GM23338 (cell line): ENCODE measurements at regions not wholly inside any gene's neighbourhood (a gene's known extent, or its start where the extent isn't known, plus 50 kb on each side); places are given as distances from the start of the nearest gene placed in this dataset.

Experiments
- ATAC-seq: fragments of 200-7000 bp; cut with Tn5 transposase; 3 replicates; pipeline ENCODE4 v1.9.1; 2020
- DNase-seq: peaks from one replicate; pipeline ENCODE4 v3.0.0-alpha.2; 2015; ENCODE audit warnings: low spot score
- H2AFZ ChIP-seq: fragments of 200-600 bp; sonication (generic); 2 replicates; pipeline ENCODE4 v1.8.0; 2016; ENCODE audit warnings: antibody characterized with exemption, mild to moderate bottlenecking, moderate library complexity
- H3F3A ChIP-seq: fragments of 200-600 bp; sonication (generic); replicated peaks from 2 replicates; pipeline ENCODE4 v1.8.0; 2017; ENCODE audit warnings: antibody characterized with exemption, mixed run types, low read depth
- H3K27ac ChIP-seq: fragments of 200-600 bp; sonication (generic); 2 replicates; pipeline ENCODE4 v1.6.1; 2016; ENCODE audit warnings: low read depth
- H3K27me3 ChIP-seq: fragments of 200-600 bp; sonication (generic); 2 replicates; pipeline ENCODE4 v1.8.0; 2016; ENCODE audit warnings: mild to moderate bottlenecking, mixed run types, moderate library complexity; ENCODE audit not compliant: insufficient read depth
- H3K36me3 ChIP-seq: fragments of 200-600 bp; sonication (generic); 2 replicates; pipeline ENCODE4 v1.8.0; 2016; ENCODE audit warnings: mild to moderate bottlenecking; ENCODE audit not compliant: insufficient read depth
- H3K4me1 ChIP-seq: fragments of 200-600 bp; sonication (generic); 2 replicates; pipeline ENCODE4 v1.8.0; 2016; ENCODE audit warnings: mild to moderate bottlenecking, moderate library complexity; ENCODE audit not compliant: insufficient read depth
- H3K4me2 ChIP-seq: fragments of 200-600 bp; sonication (generic); 2 replicates; pipeline ENCODE4 v1.7.1; 2017; ENCODE audit warnings: mixed run types
- H3K4me3 ChIP-seq: fragments of 200-600 bp; sonication (generic); 2 replicates; pipeline ENCODE4 v1.6.1; 2016; ENCODE audit warnings: mixed run types
- H3K79me2 ChIP-seq: fragments of 200-600 bp; sonication (generic); replicated peaks from 2 replicates; pipeline ENCODE4 v1.8.0; 2017; ENCODE audit warnings: mild to moderate bottlenecking; ENCODE audit not compliant: insufficient read depth
- H3K9me2 ChIP-seq: fragments of 200-600 bp; sonication (generic); 2 replicates; pipeline ENCODE4 v1.8.0; 2017; ENCODE audit not compliant: insufficient read depth
- H4K20me1 ChIP-seq: fragments of 200-600 bp; sonication (generic); replicated peaks from 2 replicates; pipeline ENCODE4 v1.8.0; 2017; ENCODE audit warnings: mild to moderate bottlenecking; ENCODE audit not compliant: insufficient read depth
- H3K27ac Mint-ChIP-seq: 2 replicates; pipeline ENCODE4 v1.8.0; 2020; ENCODE audit warnings: inconsistent platforms, mild to moderate bottlenecking, moderate library complexity, mixed read lengths
- H3K27me3 Mint-ChIP-seq: 3 replicates; pipeline ENCODE4 v1.8.0; 2022; ENCODE audit warnings: low read depth, mild to moderate bottlenecking, moderate library complexity, mixed read lengths, inconsistent platforms; ENCODE audit not compliant: insufficient read depth, poor library complexity
- H3K36me3 Mint-ChIP-seq: 3 replicates; pipeline ENCODE4 v1.8.0; 2021; ENCODE audit warnings: low read depth, mild to moderate bottlenecking, inconsistent platforms, moderate library complexity, mixed read lengths
- H3K4me1 Mint-ChIP-seq: 3 replicates; pipeline ENCODE4 v1.8.0; 2020; ENCODE audit warnings: mild to moderate bottlenecking, inconsistent platforms, mixed read lengths
- H3K4me3 Mint-ChIP-seq: 3 replicates; pipeline ENCODE4 v1.8.0; 2021; ENCODE audit warnings: moderate library complexity, mild to moderate bottlenecking, inconsistent platforms, mixed read lengths
- H3K9me3 Mint-ChIP-seq: 3 replicates; pipeline ENCODE4 v1.8.0; 2020; ENCODE audit warnings: moderate library complexity, mild to moderate bottlenecking, inconsistent platforms, mixed read lengths
- CREB1 ChIP-seq: fragments of 250-450 bp; sonication (Bioruptor Pico); IDR thresholded peaks from 2 replicates; pipeline ENCODE4 v1.5.0; 2020; ENCODE audit warnings: low read depth, mild to moderate bottlenecking, moderate library complexity
- CTCF ChIP-seq, 2 experiments: fragments of 200-600 bp in 1 of 2; sonication (generic) in 1 of 2; conservative IDR thresholded peaks; 2 replicates each; pipeline versions ENCODE4 v1.5.1 to v1.6.1; 2016 to 2017; ENCODE audit warnings: antibody characterized with exemption in 2 of 2, low read depth in 2 of 2, mild to moderate bottlenecking in 2 of 2, moderate library complexity in 1 of 2
- ETS1 ChIP-seq: IDR thresholded peaks from 2 replicates; pipeline ENCODE4 v1.6.1; 2016; ENCODE audit warnings: antibody characterized with exemption
- EZH2 ChIP-seq: fragments of 200-600 bp; sonication (generic); IDR thresholded peaks from one replicate; pipeline ENCODE4 v1.8.0; 2017; ENCODE audit warnings: antibody characterized with exemption, mild to moderate bottlenecking, low read depth; ENCODE audit not compliant: unreplicated experiment
- EZH2phosphoT487 ChIP-seq: fragments of 200-600 bp; sonication (generic); IDR thresholded peaks from one replicate; pipeline ENCODE4 v1.8.1; 2018; ENCODE audit warnings: antibody characterized with exemption; ENCODE audit not compliant: unreplicated experiment
- JUNB ChIP-seq: IDR thresholded peaks from one replicate; pipeline ENCODE4 v1.6.1; 2016; ENCODE audit warnings: antibody characterized with exemption; ENCODE audit not compliant: unreplicated experiment
- POLR2AphosphoS5 ChIP-seq: IDR thresholded peaks from 2 replicates; pipeline ENCODE4 v1.6.1; 2016; ENCODE audit warnings: antibody characterized with exemption, low read depth
- STAT1 ChIP-seq: IDR thresholded peaks from one replicate; pipeline ENCODE4 v1.6.1; 2016; ENCODE audit warnings: antibody characterized with exemption; ENCODE audit not compliant: unreplicated experiment
- ZNF114 ChIP-seq: fragments of 250-450 bp; sonication (Bioruptor Pico); IDR thresholded peaks from 2 replicates; pipeline ENCODE4 v1.5.0; 2020; ENCODE audit warnings: mild to moderate bottlenecking, moderate library complexity
- ZNF331 ChIP-seq: fragments of 250-450 bp; sonication (Bioruptor Pico); IDR thresholded peaks from 2 replicates; pipeline ENCODE4 v1.5.0; 2020; ENCODE audit warnings: low read depth, mild to moderate bottlenecking, moderate library complexity

- DNase-seq (no peak), ATAC-seq (no peak)
- Histone ChIP-seq H3K4me3 (no peak overlapping the region), H3K27ac (no peak overlapping the region), H3K36me3 (no peaks in the 10 kb centered on the region; the same call in 1 of the 2 replicates), H3K79me2 (peaks cover 85% of the 10 kb centered on the region), H3K4me2 (peak overlapping the region; percentile 45; the same call in 1 of the 2 replicates), H3F3A (peaks cover 28% of the 10 kb centered on the region), H4K20me1 (peaks cover 12% of the 10 kb centered on the region), H2AFZ (no peak overlapping the region), H3K9me2 (peaks cover 9% of the 10 kb centered on the region), H3K4me1 (peaks cover 81% of the 10 kb centered on the region), H3K27me3 (no peaks in the 10 kb centered on the region)
- H3K36me3 Mint-ChIP-seq, result peaks cover 25% of the 10 kb centered on the region
- no peak for TF ChIP-seq ETS1
- TF ChIP-seq ZNF114 (CRISPR knock-in tag), result no peak
- TF ChIP-seq POLR2AphosphoS5, result no peak
- no peak for TF ChIP-seq EZH2phosphoT487
- TF ChIP-seq CTCF (conservative IDR thresholded peaks at IDR 0.05; ENCODE audit: low read depth in 2 of 2), result no peak
- H3K27me3 Mint-ChIP-seq, result peaks cover 31% of the 10 kb centered on the region
- H3K9me3 Mint-ChIP-seq, result no peaks in the 10 kb centered on the region
- peaks cover 92% of the 10 kb centered on the region for H3K4me1 Mint-ChIP-seq
- no peak overlapping the region for H3K27ac Mint-ChIP-seq
- H3K4me3 Mint-ChIP-seq, result no peak overlapping the region
These were observed 333.7 kb downstream of the SEC14L1 start for GRCh38 chr17:77474292-77474988.

- peak overlapping the region; percentile 15; the same call in 1 of the 3 replicates for H3K4me3 Mint-ChIP-seq
- Histone ChIP-seq H3K27ac (no peak overlapping the region), H3K36me3 (no peaks in the 10 kb centered on the region; the same call in 1 of the 2 replicates), H3K79me2 (peaks cover 84% of the 10 kb centered on the region), H3K4me1 (peaks cover 83% of the 10 kb centered on the region), H3K27me3 (no peaks in the 10 kb centered on the region), H3K9me2 (peaks cover 4% of the 10 kb centered on the region), H3F3A (peaks cover 24% of the 10 kb centered on the region), H2AFZ (no peak overlapping the region), H4K20me1 (peaks cover 12% of the 10 kb centered on the region), H3K4me3 (no peak overlapping the region), H3K4me2 (no peak overlapping the region)
- ATAC-seq (no peak), DNase-seq (no peak)
- H3K27ac Mint-ChIP-seq, result peak overlapping the region; percentile 63
- peaks cover 92% of the 10 kb centered on the region for H3K4me1 Mint-ChIP-seq
- no peaks in the 10 kb centered on the region for H3K9me3 Mint-ChIP-seq
- peaks cover 27% of the 10 kb centered on the region for H3K27me3 Mint-ChIP-seq
- peaks cover 17% of the 10 kb centered on the region for H3K36me3 Mint-ChIP-seq
- TF ChIP-seq JUNB (no peak), CREB1 (CRISPR knock-in tag) (no peak), ZNF114 (CRISPR knock-in tag) (no peak), POLR2AphosphoS5 (no peak), EZH2 (no peak), STAT1 (no peak), ZNF331 (CRISPR knock-in tag) (no peak)
These were observed 334.5 kb downstream of the SEC14L1 start for GRCh38 chr17:77475016-77475976.
